OCI-LY7 (cell line): ENCODE measurements at regions not wholly inside any gene's neighbourhood (a gene's known extent, or its start where the extent isn't known, plus 50 kb on each side); places are given as distances from the start of the nearest gene placed in this dataset.

ENCODE experiments used
- CTCF ChIP-seq: fragments of 200-600 bp; sonication (generic); conservative IDR thresholded peaks from 2 replicates; pipeline ENCODE4 v1.5.1; 2014; ENCODE audit warnings: mild to moderate bottlenecking, antibody characterized with exemption, low read length, moderate library complexity, mixed read lengths
- EZH2phosphoT487 ChIP-seq: fragments of 200-600 bp; sonication (generic); IDR thresholded peaks from 2 replicates; pipeline ENCODE4 v1.6.1; 2018; ENCODE audit warnings: low read depth, borderline replicate concordance, mild to moderate bottlenecking, mixed run types, antibody characterized with exemption, low read length, moderate library complexity, mixed read lengths

DNA sequence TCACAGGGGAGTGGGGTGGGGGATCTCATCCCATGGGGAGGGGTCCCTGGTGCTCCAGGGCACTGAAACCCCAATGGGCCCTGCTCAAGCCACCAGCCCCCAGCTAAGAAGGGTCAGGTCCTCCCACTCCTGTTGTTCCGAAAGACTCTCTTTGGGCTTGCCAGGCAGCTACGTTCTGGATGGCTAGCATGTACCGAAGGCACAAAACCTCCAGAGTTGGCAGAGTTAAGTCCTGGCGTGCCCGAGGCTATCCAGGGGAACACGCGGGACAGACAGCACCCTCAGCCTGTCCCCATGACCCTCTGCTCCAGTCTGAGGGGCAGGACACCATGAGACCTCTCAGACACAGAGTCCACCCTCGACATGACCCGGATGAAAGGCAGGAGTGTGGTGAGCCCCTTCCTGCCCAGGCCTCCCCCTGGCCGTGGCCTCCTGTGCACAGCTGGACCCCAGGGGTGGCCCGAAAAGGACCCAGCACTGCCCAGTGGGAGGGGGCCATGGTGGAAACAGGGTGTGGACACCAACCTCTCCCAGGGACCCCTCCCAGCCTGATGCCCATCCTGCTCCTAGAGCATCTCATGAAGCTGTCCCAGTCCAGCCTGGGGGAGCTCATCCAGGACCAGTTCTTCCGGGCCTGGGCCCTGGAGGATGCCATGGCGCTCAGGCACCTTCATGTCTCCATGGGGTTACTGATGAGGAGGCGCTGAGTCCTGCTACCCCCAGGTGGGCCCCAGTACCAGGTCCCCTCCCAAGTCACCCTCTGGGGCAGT, 53.0 kb upstream of the TPM4 start:
- TF ChIP-seq CTCF (no peak), EZH2phosphoT487 (no peak)
